Islet of Langerhans (tissue), 1 donor: ENCODE measurements at regions not wholly inside any gene's neighbourhood (a gene's known extent, or its start where the extent isn't known, plus 50 kb on each side); places are given as distances from the start of the nearest gene placed in this dataset.
"Not testable (repeated sequence)": the region's sequence is repeated elsewhere in the genome, so short reads cannot be mapped to it uniquely, and the experiment has no call there.

Experiments used
- FAIRE-seq: peaks from one replicate; lab custom pipeline; 2011; peaks lifted over from hg19 to GRCh38; lab: Jason Lieb, UNC

DNA sequence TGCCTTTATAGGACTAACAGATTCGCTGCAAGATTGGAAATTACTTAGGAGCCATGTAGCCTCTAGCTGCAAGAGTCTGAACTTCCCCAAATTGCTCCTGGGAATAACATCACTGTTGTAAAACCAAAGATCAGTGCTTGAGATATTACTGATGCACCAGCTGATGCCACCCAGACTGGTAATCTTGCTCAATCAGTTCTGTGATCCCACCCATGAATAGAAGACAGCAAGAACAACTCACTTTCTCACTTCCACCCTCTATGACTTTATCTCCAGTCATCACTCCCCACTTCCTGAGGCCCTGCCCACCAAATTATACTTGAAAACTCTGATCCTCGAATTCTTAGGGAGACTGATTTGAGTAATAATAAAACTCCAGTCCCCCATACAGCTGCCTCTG lies 1011.1 kb downstream of the PLA2G4A start:
- no peak for FAIRE-seq

DNA sequence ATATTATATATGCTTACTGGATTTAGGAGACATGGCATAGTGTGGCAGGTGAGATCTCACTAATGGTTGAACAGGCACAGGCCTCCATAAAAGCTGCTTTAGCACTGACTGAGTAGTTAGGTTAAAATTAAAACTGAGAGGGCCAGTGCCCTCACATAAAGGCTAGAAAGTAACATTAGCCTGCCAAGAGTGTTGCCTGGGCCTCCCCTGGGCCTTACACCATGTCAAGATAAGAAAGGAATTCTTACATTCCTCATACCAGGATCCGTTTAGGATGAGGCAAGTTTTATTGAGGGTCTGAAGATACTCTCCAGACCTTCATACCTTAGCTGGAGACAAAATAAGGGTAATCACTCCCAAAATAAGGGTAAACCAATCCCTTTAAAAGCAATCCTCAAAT lies 1011.8 kb downstream of the PLA2G4A start:
- FAIRE-seq, result no peak

DNA sequence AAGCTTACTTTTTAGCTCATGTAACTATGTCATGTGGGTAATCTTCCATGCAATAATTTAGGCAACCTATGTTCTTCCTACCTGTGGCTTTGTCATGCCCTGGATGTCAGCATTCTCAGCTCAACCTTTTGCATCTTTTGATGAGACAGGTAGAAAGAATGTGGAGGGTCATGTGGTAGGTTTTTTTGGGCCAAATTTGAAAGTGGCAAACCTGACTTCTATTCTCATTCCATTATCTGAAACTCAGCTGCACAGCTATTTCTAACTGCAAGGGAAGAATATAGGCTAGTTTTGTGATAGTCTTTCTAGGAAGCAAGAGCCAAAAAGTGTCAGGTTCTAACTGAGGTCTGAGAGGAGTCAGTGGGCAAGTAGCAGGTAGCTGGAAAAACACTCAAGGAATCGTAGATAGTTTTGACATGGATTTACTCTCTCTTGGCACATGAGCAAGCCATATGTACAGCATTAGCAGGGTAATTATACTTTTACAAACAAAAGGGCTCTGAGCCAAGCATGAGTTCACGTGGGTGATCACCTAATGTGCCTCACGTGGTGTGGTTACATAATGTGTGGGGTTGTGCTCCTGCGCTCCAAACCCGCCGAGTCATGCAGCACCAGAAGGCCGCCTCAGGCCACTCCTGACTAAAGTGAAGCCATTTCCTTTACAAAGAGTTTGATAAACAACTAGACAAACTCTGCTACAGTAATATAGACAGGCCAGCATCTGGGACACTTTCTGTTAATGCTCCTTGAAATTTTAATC lies 1013.8 kb downstream of the PLA2G4A start:
- FAIRE-seq, result no peak

DNA sequence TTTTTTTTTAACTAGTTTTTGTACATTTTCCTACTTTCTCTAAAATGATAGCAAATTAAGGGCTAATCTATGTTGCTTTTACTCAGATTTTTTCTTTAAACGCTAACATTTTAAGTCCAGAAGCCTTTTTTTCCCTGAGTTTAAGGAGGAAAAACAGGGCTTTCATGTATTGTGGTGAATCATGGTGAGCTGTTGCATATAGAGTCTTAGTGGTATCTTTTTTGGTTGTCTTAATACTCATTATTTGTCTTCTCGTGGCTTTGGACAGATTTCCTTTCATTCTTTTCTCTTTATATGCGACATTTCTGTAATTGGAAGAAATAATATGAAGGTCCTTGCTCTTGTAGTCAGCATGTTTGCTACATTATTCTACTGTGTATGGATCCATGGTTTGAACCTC lies 1015.6 kb downstream of the PLA2G4A start:
- FAIRE-seq, result no peak

DNA sequence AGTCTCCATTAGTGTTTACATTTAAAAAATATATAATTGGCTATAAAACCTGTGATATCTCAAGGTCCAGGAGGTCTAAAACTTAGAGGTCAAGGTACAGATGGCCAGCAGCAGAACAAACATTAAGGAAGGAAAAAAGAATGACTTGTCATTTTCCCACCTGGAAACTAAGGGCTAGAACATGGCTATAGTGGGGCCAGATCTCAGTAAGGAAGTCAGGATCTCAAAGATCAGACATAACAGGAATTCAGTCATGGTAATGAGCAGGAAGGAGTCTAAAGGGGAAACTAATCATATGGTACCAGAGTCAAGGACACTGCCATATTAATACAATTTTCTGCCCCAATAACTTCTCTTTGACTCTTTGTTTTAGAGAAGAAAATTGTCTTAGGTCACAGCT lies 1018.8 kb downstream of the PLA2G4A start:
- FAIRE-seq, result no peak

DNA sequence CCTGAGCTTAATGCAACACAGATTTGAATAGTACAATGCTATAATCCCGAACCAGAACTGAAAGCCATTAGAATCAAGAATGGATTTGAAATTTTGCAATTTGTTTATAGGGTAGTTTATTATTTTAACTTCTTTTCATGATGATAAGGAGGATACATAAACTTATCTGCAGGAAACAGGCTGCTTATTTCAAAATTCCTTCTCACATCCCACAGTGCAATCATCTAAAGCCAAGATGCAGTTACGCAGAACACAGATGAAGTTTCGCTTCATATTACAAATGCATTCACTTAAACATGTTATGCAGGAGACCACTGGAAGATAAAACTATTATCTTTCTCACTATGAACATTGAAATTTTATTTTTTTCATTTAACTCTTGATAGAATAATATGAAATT lies 1019.6 kb downstream of the PLA2G4A start:
- FAIRE-seq, result no peak

DNA sequence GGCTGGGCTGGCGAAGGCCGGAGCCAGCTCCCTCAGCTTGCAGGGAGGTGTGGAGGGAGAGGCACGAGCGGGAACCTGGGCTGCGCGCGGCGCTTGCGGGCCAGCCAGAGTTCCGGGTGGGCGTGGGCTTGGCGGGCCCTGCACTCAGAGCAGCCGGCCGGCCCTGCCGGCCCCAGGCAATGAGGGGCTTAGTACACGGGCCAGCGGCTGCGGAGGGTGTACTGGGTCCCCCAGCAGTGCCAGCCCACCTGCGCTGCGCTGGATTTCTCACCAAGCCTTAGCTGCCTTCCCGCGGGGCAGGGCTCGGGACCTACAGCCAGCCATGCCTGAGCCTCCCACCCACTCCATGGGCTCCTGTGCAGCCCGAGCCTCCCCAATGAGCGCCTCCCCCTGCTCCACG lies 1021.4 kb downstream of the PLA2G4A start:
- not testable (repeated sequence) for FAIRE-seq

DNA sequence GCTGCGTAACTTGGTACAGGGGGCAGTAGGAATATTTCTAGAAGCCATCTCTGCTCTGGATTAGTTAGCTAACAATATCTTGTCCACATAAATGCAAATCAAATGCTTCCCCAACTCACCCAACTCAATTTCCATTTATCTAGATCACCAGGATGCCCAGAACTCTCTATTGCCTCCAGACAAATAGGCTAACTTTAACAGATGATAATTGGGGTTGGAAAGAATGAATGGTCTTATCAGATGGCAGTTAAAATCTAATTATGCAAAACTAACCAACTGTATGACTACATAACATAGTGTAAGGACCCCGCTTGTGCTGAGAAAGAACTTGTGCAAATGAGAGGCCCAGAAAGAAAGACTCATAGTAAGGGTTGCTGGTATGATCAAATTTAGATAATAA lies 1024.8 kb downstream of the PLA2G4A start:
- no peak for FAIRE-seq

DNA sequence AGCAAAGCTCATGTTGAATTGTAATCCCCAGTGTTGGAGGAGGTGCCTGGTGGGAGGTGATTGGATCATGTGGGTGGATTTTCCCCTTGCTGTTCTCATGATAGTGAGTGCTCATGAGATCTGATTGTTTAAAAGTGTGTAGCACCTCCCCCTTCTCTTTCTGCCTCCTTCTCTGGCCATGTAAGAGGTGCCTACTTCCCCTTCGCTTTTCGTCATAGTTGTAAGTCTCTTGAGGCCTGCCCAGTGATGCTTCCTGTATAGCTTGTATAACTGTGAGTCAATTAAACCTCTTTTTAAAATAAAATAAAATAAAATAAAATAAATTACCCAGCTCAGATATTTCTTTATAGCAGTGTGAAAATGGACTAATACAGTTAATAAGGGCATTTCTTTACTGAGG lies 1025.7 kb downstream of the PLA2G4A start:
- no peak for FAIRE-seq

DNA sequence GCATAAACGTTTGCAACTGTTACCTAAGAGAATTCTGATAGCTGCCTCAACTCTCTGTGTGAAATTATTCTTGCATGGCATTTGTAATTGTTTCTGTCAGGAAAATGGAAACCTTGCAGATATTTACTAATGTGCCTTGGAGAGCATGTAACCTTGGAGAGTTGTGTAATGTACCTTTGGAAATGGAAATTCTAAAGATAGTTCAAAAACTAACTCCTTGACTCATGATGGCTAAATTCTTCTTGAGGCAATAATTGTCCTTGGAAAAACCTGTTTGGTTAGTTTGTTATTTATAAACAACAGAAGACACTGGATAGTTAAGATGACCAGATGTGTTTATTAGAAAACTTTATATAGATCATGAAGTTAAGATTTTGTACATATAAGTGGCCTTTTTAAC lies 1033.8 kb downstream of the PLA2G4A start:
- no peak for FAIRE-seq

DNA sequence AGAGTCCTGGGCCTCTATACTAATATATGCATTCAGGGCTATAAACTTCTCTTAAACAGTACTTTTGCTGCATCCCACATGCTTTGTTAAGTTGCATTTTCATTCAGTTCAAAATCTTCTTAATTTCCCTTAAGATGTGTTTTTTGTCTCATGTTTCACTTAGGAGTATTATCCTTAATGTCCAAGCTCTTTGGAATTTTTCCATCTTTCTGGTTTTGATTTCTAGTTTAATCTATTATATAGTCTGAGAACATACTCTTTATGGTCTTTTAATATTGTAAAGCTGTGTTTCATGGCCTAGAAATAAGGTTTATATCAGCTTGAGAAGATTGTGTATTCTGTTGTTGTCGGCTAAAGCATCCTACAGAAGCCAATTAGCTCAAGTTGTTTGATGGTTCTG lies 1041.8 kb downstream of the PLA2G4A start:
- no peak for FAIRE-seq

DNA sequence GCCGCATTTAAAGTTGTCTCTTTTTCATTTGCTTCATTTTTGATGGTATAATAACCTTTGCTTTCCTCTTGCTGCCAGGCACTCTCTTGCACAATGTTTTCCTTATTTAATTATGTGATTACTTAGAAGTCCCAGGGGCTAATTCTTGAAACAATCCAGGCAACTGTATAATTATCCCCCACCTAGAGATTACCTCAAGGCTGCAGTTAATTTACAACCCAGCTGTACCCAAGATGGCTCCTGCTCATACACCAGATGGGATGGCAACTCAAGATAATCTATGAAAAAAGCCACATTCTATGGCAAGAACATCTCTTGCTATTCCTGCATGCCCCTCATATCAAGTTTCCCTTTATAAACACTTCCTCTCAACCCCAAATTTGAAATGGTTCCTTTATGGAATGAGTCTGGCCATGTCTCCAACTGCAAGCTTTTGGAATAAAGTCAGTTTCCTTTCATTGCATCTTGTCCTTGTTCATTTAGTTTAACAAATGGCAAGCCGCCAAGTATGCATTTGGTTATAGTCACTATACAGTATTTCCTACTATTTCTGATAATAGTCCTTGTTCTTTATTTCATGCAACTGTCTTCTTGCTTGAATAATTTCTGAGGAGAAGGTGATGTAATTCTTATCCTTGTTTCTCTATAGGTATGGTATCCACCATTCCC lies 1042.6 kb downstream of the PLA2G4A start:
- FAIRE-seq, result no peak

DNA sequence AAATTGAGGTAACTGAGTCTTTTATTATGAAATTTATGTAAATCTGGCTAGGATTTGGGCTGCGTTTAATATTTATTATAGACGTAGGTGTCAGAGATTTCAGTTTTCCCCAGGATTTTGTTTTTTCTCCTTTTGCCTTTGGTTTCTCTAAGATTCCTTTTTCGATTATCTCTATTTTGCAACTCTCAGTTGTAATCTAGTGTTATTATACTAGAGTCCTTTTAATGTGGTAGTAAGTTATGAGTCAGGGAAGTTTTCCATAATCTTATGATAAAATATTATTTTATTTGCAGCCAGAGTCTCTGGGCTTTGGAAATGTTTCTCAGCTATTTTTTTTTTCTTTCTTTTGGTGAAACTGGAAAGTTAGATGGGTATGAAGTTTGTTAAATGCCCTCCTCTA lies 1043.8 kb downstream of the PLA2G4A start:
- FAIRE-seq, result no peak

DNA sequence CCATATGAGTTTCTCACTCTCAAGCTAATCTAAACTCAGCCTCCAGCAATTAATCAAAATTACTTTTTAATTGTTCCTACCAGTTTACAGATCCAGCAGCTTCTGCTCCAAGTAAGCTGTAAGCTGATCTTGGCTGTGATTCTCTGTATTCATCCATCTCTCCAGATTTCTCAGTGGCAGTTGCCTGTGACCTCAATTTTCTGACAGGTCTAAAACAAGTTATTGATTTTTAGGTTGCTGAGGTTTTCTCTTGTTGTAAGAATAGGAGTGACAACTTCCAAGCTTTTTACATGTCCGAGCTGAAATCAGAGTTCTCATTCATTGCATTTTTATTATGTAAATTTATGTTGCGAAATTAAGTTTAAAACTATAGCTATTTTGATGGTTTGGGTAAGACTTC lies 1044.4 kb downstream of the PLA2G4A start:
- no peak for FAIRE-seq

DNA sequence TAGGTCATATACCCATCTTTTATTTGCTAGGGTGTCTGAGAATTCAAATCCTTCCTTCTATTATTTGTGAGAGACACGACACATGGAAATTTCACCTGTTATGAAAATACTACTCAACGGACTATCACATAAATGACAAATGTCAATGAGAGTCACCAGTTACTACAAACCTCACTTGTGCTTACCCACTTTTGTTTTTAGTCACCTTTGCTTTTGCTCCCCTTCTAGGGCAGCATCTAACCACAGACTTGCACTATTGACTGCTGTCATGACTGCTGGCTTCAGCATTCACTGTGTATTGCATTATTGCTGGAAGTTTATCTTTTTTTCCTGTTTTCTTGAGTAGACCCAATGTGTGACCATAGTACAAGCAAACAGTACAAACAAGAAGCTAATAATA lies 1048.0 kb downstream of the PLA2G4A start:
- no peak for FAIRE-seq

DNA sequence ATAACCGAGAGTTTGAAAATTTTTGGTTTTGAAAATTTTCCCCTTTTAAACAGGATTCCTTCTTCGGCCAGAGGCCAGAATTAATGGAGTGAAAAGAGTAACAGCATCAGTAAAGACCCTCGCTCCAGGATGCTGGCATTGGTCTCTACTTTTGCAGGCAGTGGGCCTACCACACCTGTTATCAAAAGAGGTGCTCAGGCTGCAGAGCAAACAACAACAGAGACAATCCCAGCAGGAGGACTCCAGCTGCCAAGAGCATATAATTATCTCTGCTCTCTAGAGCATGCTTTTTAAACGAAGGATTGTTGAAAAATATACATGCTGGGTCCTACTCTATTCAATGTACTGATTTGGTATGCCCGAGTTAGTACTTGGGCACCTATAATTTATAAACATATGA lies 1048.5 kb downstream of the PLA2G4A start:
- FAIRE-seq, result no peak

DNA sequence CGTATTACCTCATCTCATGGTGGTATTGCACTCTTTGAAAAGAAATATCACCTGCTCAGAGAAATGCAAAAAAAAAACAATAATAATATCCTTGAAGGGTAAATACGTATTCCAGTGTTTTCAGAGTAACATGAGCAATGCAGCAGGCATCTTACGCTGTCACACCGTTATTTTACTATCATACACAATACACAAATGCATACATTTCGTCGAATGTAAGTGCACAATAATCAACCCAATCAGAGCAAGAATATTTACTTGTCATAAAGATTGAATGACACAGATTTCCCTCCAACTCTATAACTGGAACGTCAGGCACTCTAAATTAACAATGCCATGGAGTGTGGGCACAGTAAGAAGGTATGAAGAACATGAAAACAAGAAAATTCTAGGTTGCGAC lies 1050.1 kb downstream of the PLA2G4A start:
- FAIRE-seq, result no peak

DNA sequence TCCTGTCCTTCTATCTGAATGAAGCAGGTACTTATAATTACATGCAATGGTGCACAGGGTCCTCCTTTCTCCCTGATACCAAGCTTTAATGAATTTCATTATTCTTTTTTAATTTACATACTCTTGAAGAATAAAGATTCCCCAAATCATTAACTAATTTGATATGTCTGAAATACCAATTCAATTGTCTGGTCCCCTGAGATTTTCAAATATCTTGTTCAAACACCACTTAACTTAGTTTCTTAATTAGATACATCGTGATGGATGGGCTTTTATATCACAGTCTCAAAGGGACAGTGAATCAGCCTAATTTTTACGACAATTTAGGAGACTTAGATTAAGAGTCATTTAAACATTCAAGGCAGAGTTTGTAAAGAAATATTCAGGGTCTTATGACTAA lies 1054.6 kb downstream of the PLA2G4A start:
- FAIRE-seq, result no peak

DNA sequence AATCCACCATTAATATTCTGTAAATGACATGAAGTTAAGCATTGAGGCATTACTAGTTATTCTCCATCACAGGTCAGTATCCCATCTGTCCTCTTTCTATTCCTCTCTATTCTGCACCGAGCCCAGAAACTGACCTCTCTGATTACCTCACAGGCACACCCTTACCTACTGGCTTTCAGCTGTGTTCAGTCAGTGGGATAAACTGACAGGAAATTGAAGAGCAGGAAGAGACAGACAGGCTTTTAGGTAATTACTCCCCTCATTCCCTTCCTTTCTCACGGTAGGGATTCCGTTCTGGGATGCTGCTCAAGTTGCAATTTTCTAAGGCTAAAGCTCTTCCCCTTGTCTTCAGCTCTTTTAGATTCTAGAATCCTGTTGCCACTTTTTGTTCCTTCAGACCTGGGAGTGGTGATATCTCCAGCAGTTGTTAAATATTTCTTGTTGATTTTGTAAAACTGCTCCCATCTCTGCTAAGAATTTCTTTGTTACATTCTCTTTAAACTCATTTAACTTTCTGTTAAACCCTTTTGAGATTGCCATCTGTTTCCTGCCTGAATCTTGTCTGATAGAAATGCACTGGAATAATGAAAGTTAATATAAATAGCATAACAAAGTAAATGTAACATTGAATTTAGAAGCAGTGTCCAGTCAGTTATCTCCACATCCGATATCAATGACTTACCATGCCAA lies 1063.4 kb downstream of the PLA2G4A start:
- FAIRE-seq, result no peak

DNA sequence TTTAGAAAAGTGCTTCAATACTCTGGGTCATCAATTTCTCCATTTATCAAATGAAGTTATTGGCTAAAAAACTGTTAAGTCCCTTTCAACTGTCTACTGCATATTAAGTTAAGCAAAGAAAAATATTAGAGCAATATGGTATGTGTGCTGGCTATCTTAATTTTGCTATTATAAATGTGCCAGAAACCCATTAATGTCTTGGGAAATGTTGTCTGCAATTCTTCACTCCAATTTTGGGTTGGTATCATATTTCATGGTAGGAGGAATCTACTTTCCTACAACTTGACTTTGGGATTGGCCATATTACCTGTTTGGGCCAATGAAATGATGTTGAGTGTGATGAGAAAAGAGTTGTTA lies 1063.9 kb downstream of the PLA2G4A start:
- FAIRE-seq, result no peak

DNA sequence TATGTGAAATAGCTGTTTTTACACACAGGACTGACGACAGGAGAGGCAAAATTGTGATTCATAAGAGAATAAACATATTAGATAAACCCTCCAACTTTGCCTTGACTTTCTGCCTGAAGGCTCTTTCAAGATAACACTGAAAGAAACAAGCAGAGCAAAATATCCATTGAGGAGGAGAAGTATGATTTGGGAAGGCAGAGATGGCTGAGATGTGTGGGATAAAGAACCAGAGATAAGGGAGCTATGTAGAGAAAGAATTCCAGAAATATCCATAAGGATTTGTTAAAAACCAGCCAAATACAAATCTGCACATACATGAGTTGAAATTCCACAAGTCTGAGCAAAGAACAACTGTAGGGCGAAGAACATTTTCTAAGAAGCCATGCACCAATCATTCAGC lies 1064.7 kb downstream of the PLA2G4A start:
- no peak for FAIRE-seq

DNA sequence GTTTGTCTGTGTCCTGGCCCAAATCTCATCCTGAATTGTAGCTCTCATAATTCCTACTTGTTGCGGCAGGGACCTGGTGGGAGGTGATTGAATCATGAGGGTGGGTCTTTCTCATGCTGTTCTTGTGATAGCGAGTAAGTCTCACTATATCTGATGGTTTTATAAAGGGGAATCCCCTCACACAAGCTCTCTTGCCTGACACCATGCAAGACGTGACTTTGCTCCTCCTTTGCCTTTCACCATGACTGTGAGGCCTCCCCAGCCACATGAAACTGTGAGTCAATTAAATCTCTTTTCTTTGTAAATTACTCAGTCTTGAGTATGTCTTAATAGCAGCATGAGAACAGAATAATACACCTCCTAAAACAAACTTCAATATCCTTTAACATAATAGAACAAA lies 1065.6 kb downstream of the PLA2G4A start:
- no peak for FAIRE-seq

DNA sequence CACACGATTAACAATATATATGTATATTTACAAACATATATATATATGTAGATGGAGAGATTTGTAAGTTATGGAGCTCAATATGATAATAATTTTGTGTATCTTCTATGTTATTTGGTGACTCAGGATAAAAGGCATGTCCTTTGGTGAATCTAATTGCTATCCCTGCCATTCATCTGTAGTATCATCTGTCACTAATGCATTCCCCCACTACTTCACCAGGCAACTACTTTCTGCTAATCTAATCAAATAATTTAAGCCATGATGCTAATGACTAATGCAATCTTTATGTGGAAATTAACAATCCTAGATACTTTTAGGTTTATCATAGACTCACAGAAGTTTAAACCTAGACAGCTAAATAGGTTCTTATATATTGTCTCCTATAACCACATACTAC lies 1074.5 kb downstream of the PLA2G4A start:
- no peak for FAIRE-seq

DNA sequence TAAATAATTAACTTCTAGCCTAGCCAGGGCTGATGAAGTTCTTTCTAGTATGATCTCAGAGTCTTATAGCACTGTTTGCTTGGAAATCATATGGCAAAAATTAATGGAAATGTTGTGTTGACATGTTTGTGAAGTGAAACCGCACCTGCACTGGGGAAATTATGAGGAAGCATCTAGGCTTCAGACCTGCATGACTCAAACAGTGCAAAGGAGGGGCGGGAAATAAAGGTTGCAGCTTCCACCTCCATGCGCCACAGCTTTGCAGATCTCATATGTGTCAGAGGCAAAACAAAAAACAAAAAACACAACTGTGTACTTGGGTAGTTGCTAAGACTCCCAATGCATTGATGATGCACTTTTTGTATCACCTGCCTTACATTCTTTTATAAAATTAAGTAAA lies 1080.6 kb downstream of the PLA2G4A start:
- no peak for FAIRE-seq
